NCI-H82 (cell line): ENCODE measurements at regions not wholly inside any gene's neighbourhood (a gene's known extent, or its start where the extent isn't known, plus 50 kb on each side); places are given as distances from the start of the nearest gene placed in this dataset.
A peak's percentile ranks its signal among the peaks of the same experiment; 100 is the strongest.

ENCODE experiments used
- DNase-seq: peaks from one replicate; lab custom pipeline; 2025; lab: John Stamatoyannopoulos, UW

GRCh38 chr10:107616031-107616430 is 451.5 kb upstream of the SORCS1 start:
- DNase-seq = no peak

DNA sequence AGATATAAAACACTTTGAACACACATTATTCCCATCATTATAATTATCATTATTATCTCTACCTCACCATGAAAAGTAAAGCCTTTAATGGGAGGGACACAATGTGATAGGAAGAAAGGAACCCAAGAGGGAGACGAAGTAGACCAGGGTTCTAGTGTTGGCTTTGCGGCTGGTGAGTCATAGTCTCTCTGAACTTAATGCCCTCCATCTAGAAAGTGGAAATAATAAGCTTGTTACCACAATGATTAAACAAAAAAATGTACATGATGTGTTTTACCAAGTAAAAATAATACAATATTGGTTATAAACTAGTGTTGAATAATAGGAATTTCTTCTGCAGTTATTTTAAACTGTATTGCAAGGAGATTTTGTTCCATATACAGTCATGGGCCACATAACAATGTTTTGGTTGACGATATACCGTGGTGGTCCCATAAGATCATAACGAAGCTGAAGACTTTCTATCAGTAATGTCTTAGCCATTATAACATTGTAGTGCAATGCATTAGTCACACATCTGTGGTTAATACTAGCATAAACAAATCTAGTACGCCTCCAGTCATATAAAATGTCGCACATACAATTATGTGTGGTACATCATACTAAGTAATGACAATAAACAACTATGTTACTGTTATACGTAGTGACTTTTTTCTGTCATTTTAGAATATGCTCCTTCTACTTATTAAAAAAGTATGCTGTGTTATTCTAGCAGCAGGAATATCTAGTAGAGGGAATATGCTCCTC is 450.6 kb upstream of the SORCS1 start:
- peak; percentile 14 for DNase-seq

DNA sequence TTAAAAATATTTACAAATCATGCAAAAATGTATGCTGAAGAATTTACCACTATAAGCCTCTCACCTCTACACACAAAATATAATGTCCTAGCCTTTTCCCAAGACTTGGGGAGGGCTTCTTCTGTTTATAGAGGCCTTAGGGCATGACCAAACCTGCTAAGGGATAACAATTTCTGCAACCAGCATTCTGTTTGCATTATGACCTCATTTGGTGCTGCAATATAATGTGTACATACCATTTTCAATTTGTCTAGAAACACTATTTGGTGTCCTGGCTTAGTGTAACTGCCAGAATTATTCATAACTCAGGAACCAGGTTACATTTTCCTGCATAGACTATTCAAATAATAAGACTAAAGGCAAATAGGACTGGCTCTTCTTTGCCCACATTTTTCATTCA is 446.6 kb upstream of the SORCS1 start:
- DNase-seq = no peak

DNA sequence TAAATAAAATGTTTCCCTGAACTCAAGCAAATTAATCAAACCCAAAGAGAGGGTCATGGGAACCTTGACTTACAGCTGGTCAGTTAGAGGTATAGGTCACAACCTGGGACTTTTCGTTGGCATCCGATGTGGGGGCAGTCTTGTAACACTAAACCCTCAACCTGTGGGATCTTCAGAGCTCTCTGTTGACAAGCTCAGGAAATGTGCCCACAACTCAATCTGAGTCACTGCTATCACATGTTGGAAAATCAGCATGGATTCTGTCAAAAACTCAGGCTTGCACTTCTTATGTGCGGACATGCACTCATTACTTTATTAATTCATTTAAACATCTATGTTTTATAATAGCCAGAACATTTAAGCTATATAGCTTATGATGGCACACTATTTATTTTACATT is 424.6 kb upstream of the SORCS1 start:
- no peak for DNase-seq

- DNase-seq = no peak
Measured at GRCh38 chr10:107585630-107586029, 421.1 kb upstream of the SORCS1 start.

DNA sequence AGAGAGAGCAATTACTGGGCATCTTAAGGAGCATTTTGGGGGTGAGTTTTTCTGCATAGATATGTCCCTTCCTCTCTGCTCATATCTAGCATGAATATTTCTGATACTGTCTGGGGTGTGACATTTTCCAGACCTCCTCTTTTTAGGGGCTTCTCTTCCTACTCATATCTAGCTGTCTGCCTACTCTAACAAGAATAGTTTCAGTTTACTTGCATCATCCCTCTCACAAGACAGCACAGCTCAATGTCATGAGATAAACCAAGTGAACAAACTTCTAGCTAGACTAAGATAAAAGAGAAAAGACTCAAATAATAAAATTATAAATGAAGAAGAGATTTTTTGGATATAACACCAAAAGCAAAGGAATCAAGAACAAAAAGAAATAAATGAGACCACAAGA is 419.5 kb upstream of the SORCS1 start:
- no peak for DNase-seq

DNA sequence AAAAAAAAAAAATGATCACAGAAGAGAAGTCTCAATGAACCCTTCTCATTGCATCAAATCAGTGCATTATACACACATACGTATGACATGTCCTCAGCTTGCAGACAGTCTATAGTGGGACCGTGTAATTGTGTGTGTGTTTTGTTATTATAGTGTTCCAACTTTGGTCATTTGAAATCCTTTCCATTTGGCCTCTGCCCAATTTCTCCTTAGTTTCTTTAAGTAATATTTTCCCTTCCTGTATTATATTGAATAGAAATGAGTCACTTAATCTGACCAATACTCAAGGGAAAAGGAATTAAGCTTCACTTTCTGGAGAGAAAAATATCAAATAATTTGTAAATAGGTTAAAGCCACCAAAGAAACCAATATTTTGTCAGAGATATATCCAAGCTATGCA is 415.5 kb upstream of the SORCS1 start:
- DNase-seq = no peak

DNA sequence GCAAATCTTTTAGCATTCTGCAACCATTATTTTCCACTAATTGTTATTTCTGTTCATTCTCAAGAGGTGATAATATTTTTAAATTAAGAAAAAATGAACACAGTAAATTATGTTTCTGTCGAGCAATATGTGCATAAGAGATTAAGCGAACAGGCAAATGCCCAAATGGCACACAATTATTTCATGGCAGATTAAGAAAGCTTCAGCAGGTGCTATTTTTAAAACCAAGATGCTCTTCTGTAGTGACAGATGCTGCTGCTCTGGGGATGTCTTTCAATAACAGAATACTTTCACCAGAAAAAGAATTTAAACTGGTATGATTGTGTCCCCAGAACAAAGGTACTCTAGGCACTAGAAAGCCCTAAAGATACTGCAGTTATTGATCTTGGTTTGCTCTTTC is 412.7 kb upstream of the SORCS1 start:
- DNase-seq = peak; percentile 41

DNA sequence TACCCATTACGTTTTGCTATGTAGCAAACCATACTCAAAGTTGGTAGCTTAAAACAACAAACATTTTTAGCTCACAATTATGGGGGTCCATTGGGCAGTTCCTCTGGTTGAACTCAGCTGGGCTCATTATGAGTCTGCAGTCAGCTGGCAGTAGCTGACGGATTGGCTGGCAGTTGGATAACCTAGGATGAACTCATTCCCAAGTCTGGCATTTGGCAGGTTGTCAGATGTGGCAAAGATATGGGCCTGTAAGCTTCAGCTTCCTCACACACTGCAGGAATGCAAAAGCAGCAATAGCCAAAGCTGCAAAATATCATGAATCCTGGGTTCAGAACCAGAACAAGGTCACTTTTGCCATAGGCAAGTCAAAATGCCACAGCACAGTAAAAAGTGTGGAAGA is 412.2 kb upstream of the SORCS1 start:
- peak; percentile 80 for DNase-seq

- no peak for DNase-seq
Measured at GRCh38 chr10:107565014-107565413, 400.5 kb upstream of the SORCS1 start.

DNA sequence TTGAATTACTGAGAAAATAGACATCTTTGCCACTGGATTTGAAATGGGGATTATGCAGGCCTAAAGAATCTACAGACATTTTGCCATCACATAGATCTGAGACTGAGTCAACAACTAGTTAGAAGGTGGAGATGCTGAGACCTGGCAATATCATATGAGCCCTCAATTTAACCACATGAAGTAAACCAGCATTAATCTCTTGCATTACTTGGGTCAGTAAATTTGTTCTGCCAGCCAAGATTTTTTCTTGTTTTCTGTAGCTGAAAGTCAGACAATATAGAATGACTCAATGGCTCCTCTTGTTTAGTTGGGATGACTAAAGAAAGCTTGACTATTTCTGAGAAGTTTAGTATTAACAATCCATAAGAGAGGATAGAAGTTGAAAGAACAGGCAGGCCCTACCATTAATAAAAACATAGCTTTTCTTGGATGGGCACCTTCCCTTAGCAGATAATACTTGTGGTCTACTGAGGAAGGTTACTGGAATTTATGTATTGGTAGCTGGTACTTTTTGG is 396.7 kb upstream of the SORCS1 start:
- no peak for DNase-seq

DNA sequence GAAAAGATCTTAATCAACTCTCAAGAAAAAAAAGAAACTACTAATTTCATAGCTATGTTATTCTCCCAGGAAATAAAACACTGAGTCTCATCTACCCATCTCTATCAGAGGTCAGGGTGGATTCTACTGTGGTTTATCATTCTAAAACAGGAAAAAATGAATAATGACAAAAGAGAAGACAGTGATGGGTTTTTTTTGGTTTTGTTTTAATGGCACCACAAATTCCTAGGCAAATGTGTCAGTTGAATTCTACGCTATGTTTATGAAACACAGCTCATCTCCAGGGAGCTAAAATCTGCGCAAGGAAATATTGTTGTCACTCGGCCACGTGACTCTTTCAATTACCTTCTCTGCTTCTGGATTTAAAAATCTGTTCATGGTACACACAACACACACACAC is 393.4 kb upstream of the SORCS1 start:
- DNase-seq = no peak

DNA sequence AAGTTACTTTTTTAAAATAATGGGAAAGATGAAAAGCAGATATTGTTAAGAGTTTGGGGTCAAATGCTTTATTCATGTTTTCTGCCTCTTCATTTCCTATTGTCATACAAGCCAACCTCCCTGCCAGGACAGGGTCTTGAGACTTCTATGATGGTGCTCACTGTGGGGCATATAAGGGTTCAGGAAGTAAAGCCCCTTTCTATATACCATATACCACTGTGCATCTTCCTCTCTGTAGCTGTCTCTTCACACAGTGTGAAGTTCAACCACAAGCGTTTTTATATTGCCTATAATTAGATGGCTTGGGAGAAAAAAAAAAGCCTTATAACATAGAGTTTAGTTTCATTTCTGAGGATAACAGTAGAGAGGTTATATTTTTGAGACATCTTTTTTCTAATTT is 389.8 kb upstream of the SORCS1 start:
- no peak for DNase-seq

DNA sequence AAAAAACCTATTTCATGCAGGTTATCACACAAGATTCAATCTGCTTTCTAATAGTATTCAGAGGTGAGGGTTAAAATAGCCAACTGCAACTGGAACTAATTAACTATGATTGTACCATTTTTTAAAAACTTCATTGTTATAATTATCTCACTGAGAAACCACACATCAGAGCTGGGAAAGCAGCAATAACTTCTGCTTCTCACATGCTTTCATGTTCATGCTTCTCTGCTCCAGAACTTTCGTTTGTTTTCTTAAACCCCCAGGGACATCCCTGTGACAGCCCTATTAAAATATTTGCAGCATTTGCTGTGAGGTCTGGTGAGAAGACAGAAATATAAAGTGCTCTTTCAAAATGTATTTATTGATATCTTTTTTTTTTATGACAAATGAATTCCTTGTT is 389.0 kb upstream of the SORCS1 start:
- DNase-seq = no peak

DNA sequence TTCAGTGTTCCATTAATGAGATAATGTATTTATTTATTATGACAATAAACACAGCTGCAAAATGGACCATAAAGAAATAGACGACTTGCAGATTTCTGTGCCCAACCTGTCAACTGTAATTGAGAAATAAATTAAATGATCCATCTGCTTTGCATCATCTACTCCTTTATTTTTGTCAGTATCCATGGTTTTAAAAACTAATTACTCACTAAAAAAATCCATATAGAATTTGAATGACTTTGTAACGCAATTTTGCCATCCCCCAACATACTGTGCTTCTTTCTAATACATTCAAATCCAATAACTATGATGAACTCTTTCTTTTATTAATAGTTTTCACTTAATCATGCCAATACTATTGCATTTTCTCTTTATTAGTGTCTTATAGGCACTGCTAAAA is 388.5 kb upstream of the SORCS1 start:
- DNase-seq = no peak

- DNase-seq = no peak
Measured at GRCh38 chr10:107548301-107548700, 383.8 kb upstream of the SORCS1 start.

- no peak for DNase-seq
Measured at GRCh38 chr10:107546986-107547385, 382.5 kb upstream of the SORCS1 start.

DNA sequence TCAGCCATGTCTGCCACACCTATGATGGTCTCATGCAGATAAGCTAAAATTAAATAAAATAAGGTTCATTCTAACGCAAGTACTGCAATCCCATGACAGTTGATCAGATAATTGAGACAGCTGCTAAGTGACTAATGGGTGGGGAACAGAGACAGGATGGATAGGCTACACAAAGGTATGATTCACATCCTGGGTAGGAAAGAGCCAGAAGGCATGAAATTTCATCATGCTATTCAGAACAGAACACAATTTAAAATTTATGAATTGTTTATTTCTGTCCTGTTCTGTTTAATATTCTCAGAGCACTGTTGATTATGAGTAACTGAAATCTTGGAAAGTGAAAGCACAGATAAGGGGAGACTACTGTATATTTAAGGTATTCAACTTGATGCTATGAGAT is 381.8 kb upstream of the SORCS1 start:
- DNase-seq = no peak

DNA sequence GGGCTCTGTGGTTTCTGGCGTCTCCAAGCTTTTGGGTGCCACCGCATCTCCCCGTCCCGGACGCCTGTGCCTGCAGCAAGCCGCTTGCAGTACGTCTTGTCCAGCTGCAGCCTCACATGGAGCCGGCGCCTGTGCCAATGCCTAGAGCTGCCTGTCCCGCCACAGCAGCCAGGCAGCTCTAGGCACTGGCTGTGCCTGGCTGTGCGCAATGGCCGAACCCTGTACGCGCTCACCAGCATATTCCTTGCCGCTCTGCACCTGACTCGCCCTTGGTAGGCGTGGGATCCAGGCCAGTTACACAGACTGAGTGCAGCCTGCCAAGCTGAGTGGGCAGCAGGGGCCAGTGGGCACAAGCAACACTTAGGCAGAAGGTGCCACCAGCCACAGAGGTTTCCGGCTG is 381.2 kb upstream of the SORCS1 start:
- DNase-seq = no peak

- DNase-seq = no peak
Measured at GRCh38 chr10:107544706-107545520, 380.4 kb upstream of the SORCS1 start.

DNA sequence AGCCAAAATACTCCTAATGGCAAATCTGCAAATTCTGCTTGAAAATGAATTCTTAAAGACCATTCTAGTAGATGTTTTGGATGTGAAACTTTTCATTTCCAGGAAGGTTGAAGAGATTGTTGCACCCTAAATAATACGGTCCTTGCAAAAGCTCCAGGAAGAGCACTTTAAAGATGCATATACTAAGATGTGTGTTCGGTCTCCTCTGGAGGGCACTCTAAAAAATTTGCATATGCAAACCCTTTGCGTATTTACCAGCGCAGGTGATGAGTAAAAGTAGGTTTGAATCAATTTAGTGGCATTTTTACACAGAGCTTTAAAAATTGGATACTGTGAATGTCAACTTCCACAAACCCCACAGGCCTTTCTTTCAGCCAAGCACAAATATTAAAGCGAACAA is 378.1 kb upstream of the SORCS1 start:
- no peak for DNase-seq

DNA sequence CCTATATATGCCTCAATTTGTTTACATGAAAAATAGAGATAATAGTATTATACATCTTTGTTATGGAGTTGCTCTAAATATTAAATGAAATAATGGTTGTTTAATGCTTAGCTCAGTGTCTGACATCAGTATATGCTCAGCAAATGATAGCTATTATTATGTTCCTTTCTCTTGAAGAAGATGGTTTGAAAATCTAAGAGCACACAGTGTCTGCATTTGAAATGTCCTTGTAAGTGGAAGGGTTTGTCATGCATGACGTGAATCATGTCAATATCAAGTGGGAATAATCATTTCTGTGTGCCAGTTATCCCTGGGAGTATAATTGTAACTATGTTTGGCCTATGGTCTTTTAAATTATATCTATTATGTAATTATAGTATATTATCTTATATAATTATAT is 377.5 kb upstream of the SORCS1 start:
- no peak for DNase-seq

- no peak for DNase-seq
Measured at GRCh38 chr10:107540981-107541380, 376.5 kb upstream of the SORCS1 start.
